Coronary artery (tissue), 2 donors: ENCODE measurements at regions not wholly inside any gene's neighbourhood (a gene's known extent, or its start where the extent isn't known, plus 50 kb on each side); places are given as distances from the start of the nearest gene placed in this dataset.
"Not testable (repeated sequence)": the region's sequence is repeated elsewhere in the genome, so short reads cannot be mapped to it uniquely, and the experiment has no call there.

ENCODE experiments used
- DNase-seq: peaks from one replicate; pipeline ENCODE4 v3.0.0-alpha.2; 2017; ENCODE audit warnings: low spot score
- H3K27ac ChIP-seq, 2 donors: fragments of 200-600 bp; sonication (generic); one replicate each; pipeline ENCODE4 v1.5.1; 2016 to 2019
- H3K4me3 ChIP-seq: fragments of 200-600 bp; sonication (generic); 2 replicates; pipeline ENCODE4 v1.5.1; 2016; ENCODE audit warnings: mild to moderate bottlenecking, moderate library complexity
- CTCF ChIP-seq: fragments of 200-600 bp; sonication (generic); IDR thresholded peaks from one replicate; pipeline ENCODE4 v1.5.1; 2019; ENCODE audit warnings: antibody characterized with exemption

DNA sequence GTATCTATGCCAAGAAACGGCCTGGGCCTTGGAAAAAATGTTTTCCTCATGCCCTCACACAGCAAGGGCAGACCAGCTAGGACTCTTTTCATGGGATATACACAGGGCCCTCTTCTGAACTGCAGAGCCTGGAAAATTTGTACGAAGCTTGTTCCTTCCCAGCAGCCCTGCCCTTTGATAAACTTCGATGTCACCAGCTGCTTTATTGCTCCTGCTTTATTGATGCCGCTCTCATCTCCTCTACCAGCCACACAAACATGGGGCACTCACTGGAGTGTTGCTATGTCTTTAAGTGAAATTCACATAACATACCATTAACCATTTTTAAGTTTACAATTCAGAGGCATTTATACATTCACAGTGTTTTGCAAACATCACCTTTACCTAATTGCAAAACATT, 197.9 kb downstream of the KTN1 start:
- no peak for DNase-seq
- TF ChIP-seq CTCF: no peak
- Histone ChIP-seq H3K4me3 (no peak overlapping the region), H3K27ac (no peak overlapping the region)

- Histone ChIP-seq H3K4me3 (peak overlapping the region; percentile 5), H3K27ac (peak overlapping the region in 1 of 2 donors; percentile 76)
- peak; percentile 85 for DNase-seq
- TF ChIP-seq CTCF: no peak
These were observed 200.3 kb downstream of the KTN1 start for GRCh38 chr14:55780156-55780946.

GRCh38 chr14:55781046-55781445, 201.0 kb downstream of the KTN1 start:
- peak overlapping the region; percentile 5 for H3K4me3 ChIP-seq
- H3K27ac ChIP-seq: peak overlapping the region in 1 of 2 donors; percentile 76
- no peak for TF ChIP-seq CTCF
- no peak for DNase-seq

GRCh38 chr14:55782166-55782565, 202.2 kb downstream of the KTN1 start:
- TF ChIP-seq CTCF: no peak
- Histone ChIP-seq H3K27ac (no peak overlapping the region), H3K4me3 (no peak overlapping the region)
- DNase-seq: no peak

DNA sequence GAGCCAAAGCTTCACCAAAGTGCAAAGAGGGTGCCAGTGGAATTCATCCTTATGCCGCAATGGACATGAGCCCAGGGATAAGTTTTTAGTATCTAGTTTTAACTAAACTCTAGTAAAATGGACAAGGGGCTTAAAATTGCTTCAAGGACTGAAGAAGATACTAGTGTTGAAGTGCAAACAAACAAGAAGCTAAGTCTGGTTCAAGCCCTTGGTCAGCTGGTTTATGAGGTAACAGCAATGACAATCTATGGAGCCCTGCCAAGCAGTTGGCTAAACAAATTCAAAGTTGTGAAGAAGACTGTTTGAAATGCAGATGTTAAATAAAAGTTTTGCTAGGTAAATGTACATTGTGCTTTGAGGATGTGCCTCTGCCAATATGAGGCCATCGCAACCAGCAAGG, 209.4 kb downstream of the KTN1 start:
- no peak for TF ChIP-seq CTCF
- Histone ChIP-seq H3K27ac (no peak overlapping the region), H3K4me3 (no peak overlapping the region)
- no peak for DNase-seq

DNA sequence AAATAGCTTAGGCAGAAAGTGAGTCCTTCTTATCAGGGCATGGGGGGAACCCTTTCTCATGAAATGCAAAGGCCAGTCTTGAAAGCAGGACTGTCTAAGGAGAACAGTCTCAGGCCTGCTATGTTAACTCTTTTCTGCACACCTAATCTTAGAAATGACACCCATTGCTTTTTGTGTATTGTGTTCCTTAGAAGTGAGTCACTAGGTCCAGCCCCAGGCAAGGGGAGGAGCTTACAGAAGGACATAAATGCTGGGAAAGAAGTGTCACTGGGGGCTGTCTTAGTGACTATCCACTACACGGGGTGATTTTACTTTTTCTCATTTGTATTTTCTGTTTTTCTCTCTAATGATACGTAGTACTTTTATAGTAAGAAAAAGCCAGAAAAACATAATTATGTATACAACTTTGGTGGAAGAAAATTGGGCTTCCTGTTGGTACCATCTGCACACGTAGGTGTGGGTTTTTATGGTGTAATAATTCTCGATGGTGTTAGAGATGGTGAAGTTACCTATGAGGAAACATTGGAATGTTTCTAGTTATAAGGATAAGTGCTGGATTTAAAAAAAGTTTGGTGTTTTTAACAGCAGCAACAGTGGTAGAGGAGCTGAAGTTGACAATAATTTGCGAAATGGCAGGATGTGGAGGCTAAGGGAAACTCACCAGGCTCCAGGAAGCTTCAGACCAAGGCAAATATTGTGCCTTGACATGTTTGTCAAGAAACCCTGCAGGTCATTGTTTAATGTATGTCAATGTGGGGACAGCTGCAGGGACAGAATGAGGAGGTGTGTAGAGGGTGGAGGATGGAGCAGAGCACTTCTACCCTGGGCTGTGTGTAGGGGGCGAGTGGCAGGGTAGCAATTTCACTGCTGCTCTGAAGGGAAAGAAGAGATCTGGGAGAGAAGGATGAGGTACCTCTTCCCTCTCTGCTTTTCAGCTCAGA, 214.9 kb downstream of the KTN1 start:
- DNase-seq: no peak
- no peak for TF ChIP-seq CTCF
- H3K4me3 ChIP-seq: no peak overlapping the region
- no peak overlapping the region for H3K27ac ChIP-seq

- not testable (repeated sequence) for DNase-seq, H3K4me3 ChIP-seq, H3K27ac ChIP-seq
These were observed 216.5 kb downstream of the KTN1 start for GRCh38 chr14:55796513-55796912.
